GM21576 (cell line): ENCODE measurements at regions not wholly inside any gene's neighbourhood (a gene's known extent, or its start where the extent isn't known, plus 50 kb on each side); places are given as distances from the start of the nearest gene placed in this dataset.

Experiments used
- ATAC-seq: cut with Tn5 transposase; IDR thresholded peaks from one replicate; pipeline ENCODE4 v1.9.1; 2021; ENCODE audit warnings: mild to moderate bottlenecking, moderate library complexity; ENCODE audit not compliant: unreplicated experiment

DNA sequence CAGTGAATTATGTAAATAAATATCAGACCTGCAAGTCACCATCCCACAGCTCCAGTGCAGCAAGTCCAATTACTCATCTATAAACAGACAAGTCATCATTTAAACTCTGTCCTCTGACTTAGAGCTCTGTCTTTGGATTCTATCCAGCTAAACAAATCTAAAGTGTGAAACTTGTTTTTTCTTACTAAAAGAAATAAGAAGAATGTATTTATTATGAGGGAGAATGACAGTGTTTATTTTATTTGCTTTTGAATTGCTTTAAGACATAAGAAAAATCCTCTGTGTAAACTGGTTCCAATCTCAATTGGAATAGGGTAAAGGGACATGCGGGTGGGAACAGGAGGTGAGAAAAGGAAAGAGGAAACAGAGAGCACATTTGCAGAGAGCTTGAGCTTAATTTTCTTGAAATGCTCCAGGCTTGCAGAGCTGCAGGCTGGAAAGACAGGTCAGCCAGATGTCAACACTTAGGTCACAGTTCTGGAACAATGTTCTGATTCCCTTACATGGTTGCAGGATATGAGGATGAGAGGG is 355.8 kb downstream of the MEIS1 start:
- ATAC-seq: no peak

DNA sequence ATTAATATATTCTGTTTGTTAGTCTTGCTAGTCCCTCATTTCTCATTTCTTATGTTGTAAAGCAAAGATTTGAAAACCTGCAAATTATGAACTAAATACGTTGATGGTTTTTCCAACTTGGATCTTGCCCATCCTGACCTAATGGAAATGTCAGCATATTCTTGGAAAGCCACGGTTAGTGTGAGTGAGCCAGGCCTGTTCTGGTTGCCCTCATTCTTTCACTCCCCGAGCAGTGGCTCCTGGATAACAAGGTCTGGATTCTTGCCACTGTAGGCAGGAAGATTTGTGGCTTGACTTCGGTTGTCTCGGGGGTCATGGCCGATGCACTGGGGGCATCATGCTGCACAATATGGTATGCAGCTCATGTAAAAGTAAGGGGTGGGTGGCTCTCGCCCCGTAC is 359.1 kb downstream of the MEIS1 start:
- ATAC-seq: no peak

DNA sequence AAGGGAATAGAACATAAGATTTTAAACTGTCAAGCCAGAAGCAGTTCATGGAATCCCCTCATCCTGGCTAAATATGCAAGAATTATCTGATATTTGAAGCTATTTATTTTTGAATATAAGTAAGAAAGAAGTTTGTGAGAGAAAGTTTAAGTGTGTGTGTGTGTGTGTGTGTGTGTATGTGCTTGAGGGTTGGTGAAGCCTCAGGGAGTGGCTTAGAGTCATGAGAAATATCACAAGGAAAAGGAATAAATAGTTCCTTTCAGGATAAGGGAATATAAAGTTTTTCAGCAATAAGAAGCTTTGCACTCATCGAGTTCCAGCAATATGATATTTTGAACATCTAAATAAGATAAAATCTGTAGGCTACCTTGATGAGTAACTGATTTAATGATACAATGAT is 359.6 kb downstream of the MEIS1 start:
- ATAC-seq: no peak

DNA sequence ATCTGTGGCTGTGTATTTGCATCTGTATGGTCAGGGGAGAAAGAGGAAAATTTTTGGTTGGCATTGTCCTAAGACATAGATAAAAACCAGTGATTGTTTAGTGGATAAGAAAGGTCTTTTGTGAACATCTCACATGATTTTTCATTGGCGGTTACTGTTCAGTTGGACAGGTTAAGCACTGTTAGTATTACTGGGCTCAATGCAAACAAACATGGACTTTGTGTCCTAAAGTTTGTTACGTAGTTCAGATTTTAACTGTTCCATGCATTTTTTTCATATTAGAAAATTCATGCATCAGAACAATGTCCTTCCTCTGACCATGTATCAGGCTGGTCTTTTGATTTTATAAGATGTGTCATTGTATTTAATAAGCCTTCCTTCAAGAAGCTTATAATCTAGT is 368.0 kb downstream of the MEIS1 start:
- ATAC-seq: no peak

DNA sequence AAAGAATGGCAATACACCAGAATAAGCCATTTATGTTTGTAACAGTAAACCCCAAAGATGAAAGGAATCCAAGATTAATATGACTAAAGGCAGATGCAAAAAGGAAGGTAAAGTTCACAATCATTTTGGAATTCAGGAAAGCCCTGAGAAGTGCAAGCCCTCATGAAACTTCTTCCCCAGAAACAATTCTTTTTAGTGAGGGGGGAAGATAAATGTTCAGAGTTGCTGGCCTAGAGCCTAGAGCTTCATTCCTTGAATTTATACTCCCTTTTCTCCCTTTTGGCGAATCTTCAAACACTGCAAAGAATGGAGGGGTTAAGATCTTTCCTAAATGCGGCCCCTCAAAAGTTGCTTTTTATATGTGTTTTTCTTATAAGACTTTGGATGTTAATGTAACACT is 368.8 kb downstream of the MEIS1 start:
- no peak for ATAC-seq

DNA sequence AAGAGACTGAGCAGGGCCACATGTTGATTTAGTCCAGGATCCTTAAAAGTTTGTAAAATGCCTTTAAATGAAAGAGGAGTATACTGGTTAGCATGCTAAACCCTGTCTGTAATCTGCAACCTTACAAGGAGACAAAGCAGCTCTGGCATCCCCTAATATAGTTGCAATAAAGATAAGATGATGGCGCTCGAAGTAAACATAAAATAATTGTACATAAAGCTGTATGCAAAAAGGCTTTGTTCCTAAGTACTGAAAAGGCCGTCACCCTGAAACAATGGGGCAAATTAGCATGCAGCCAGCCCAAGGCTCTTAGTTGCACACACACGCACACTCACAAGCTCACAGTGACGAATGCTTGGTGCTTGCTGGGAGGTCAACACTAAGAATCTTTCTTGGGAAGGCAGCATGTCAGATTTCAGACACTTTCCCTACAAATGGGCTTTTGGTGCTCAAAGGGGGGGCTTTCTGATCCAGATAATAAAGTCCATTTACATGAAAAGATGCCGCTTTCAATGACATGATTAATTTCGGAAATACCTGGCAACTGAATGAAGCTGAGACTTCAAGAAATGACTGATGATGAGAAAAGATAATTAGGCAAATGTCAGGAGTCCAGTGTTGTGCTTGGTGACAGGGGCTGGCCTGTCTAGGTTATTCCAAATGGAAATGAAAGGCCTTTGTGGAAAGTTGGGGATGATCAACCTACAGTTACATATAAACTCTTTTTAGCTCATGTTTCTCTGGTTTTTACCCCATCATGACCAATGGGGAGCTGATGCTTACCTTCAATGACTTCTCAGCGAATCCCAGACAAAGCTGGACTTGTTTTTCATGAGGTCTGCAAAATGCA is 370.3 kb downstream of the MEIS1 start:
- no peak for ATAC-seq

DNA sequence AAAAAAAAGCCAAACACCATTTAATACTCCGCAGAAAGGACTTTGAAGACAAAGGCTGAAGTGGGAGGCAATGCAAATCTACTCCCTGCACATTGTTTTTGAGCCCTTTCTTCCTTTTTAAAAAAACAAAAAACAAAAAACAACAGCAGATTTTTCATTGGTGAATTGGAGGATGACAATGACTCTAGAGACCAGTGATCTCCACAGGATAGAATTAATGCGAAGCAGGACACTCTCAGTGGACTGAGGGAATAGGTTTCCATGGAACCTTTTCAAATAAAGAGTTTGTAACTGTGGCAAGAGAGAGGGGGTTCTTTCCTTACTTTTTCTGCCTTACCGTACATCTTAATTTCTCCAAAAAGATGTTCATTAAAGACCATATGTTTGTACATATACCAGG is 371.0 kb downstream of the MEIS1 start:
- ATAC-seq: no peak

DNA sequence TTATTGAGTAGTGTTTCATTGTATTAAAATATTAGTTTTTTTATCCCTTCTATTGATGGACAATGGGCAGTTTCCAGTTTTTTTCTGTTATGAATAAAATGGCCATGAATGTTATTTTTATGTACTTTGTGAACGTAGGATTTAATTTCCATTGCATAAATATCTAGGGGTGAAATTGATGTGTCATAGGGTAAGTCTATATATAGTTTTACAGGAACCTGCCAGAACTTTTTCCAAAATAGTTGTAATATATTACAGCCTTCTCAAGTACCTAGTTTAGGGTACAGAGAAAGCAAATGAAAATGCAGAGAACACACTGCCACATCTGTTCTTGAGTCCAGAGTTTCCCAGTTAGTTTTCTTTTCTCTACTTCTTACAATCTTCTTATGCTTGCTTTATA is 378.6 kb downstream of the MEIS1 start:
- no peak for ATAC-seq

DNA sequence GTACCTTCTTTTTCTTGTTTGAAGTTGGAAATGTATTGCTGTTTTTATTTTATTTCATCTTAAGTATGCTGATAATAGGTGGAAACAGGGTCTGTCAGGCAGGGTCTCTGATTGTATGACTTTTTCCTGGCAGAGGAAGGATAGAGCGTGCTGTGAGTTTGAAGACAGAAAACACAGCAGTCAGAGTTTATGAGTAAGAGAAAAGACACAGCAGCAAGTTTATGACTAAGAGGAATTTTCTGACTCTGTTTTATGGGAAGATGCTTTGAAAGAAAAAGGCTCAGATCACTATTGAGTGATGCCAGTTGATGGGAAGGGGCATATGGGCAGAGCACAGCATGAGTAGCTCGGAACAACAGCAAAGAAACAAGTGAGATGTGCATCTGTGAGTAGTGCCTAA is 379.1 kb downstream of the MEIS1 start:
- ATAC-seq: no peak

DNA sequence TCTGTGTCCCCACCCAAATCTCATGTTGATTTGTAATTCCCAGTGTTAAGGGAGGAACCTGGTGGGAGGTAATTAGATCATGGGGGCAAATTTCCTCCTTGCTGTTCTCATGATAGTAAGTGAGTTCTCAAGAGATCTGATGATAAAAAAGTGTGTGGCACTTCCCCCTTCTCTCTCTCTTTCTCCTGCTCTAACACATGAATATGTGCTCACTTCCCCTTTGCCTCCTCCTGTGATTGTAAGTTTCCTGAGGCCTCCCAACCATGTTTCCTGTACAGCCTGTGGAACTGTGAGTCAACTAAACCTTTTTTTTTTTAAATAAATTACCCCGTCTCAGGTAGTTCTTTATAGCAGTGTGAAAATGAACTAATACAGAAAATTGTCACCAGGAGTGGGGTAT is 380.0 kb downstream of the MEIS1 start:
- no peak for ATAC-seq

DNA sequence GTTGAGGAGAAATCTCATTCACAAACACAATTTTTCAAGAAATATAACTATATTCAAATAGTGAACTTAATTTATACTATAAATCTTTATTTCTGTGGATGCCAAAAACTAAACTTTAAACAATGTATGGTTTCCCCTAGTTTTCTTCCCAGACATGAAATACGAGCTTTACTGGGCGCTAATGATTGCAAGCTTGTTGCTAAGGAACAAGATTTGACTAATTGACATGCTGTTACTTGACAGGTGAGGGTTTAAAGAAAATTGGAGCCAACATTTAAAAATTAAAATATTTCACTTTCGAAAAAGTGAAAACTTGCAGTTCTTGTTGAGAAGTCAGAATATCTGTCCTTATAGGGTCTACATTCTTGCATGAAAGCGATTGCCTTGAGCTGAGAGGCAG is 381.0 kb downstream of the MEIS1 start:
- ATAC-seq: no peak

DNA sequence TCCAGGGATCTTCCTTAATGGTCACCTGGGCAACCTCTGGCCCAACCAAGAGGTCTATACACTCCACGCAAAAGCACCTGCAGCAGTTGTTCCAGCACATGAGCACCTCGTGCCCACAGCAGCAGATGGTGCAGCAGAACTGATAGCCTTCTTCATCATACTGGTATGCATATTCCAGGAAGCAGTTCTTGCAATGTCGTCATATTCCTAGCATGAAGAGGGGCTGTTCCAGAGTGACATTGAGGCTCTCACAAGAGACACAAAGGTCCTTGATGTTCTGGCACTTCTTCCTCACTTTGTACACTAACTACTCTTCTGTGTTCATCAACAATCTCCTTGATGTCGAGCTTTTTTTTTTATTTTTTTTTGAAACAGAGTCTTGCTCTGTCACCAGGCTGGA is 386.2 kb downstream of the MEIS1 start:
- no peak for ATAC-seq

DNA sequence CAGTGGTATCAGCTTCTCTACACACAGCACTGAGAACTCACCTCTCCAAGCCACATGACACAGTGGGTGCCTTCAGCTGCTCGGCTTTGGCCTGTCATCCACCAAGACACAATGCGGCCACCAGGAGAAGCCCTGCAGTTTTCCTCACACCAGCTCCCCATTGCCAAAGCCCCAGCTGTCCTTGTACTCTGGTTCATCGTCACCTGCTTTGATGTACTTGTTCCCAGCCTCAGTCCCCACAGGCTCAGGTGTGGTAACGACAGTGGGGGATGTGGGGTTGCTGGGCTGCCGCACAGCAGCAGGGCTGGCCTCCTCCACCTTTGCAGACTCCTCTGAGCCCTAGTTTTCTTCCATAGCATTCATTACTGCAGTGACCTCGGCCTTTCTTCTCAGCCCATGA is 387.3 kb downstream of the MEIS1 start:
- no peak for ATAC-seq

DNA sequence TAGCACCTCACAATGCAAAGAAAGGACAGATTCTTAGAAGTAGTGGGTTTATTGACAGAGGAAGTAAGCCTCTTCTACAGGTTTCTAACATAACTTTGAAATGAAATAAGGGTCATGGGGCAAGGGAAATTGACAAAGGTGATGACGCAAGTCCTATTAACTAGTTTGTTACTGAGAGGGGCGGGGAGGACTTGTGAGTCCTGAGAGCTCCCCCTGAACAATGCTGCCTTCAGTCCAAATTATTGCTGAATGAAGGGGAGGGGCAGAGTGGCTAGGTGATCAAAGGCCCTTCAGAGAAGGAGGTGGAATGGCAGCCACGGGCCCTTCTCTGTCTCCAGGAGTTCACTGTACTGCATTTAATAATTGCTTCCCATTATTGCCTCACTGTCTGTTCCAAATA is 390.0 kb downstream of the MEIS1 start:
- ATAC-seq: no peak

DNA sequence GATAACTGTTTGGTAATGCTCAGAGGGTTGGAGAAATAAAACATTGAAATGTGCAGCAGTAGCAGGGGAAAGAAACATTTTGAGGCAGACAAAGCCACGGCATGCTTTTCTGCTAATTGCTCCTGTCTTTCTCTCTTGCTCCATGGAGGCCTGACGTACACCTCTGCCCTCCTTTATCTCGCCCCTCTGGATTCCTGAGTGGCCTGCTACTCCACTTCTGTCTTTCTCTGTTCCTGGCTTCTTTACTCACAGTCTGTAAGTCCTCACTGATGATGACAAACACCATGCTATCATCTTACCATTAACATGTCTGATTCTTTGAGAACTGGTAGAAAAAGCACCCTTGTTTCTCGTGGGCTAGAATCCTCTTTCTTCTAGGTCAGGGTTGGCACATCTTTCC is 392.9 kb downstream of the MEIS1 start:
- no peak for ATAC-seq

DNA sequence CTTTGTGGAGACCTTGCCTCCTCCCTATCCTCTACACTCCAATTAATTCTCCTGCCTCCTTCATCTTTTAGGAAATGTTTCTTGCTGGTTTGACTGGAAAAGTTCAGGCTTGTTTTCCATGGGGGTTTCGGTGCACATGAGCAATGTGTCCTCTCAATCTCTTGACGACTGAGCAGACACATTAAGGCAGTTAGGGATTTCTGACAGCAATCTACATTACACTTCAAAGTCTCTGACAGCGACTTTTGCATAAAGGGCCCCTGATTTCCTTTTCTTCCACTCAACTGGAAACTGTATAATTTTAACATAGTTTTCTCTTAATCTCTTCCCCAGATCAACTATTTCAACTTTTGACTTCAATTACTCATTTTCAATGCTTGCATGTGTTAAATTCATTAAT is 394.0 kb downstream of the MEIS1 start:
- ATAC-seq: no peak

DNA sequence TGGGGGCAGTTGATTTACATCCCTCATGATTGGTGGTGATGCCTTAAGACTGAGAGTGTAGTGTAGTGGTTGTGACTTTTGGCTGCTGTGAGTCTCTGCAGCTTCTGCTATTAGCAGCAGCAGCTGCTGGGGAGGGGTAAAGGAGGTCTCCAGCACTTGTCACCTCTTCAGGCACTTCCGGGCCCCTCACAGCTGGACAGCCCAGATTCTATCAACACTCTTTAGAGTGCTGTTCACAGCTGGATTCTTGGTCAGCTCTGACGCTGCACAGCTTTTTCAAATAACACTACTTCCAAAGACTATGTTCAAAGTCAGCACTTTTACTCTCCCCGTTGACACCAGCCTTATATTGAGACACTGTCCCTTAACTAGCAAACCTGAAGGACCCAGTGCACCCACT is 396.0 kb downstream of the MEIS1 start:
- no peak for ATAC-seq

DNA sequence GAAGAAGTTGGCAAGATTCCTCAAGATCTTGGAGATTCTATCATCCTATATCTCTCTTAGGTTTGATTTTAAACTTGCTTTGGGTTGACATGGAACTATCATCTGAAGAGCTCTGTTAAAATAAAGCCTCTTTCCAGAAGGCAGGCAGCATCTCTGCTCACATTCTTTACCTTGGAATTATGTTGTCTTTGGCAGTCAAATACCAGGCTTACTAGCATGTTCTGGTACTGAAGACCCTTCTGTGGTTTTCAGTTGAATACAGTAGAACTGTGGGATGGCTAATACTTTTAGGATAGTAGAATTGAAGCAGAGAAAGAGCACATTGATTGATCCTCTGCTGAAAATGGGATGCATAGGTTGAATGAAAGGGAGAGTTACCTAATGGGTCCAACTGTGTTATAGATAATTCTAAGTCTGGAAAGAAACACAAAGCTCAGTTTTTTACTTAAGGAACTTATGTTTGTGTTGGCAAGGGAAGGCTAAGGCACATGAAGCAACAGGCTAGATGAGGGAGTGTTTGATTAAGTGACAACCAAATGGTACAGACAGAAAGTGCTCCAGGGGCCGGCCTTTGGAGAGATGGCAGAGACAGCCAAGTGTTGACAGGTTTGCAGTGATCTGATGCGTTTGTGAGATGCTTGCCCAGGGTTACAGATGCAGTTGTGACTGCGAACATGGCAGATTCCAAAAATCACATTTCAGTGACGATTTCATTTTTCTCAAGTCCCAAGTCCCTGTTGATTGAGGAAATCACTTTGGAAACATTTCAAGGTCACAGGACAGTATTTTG is 397.9 kb downstream of the MEIS1 start:
- no peak for ATAC-seq

DNA sequence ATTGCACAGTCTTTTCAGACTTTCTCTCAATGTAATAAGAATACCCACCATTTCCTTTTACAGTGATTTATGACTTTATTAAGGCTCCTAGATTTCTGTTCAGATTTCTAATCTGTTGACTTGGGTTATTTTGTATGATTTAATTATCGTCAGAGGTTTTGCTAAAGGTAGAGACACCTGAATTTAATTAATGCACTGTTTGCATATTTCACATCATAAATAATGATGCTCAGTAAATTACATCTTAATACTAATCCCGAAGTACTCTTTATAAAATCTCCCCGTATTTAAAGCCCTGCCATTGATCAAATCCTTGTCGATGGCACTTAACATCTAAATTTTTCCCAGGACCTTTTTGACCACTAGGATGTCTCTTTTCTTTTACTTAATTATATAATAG is 399.9 kb downstream of the MEIS1 start:
- no peak for ATAC-seq

DNA sequence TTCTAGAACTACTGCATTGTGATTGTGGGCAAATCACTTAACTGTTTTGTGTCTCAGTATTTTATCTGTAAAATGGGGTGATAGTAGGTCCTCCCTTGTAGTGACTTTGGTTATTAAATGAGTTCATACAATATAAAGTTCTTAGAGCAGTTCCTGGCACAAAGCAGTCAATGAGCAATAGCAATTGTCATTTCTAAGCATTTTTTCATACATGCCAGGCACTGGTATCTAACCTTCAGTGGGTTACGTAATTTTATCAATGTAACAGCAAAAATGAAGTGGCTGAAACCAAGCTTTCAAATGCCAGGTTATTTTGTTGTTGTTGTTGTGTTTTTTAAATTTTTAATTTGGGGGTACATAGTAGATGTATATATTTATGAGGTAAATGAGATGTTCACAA is 401.9 kb downstream of the MEIS1 start:
- no peak for ATAC-seq

DNA sequence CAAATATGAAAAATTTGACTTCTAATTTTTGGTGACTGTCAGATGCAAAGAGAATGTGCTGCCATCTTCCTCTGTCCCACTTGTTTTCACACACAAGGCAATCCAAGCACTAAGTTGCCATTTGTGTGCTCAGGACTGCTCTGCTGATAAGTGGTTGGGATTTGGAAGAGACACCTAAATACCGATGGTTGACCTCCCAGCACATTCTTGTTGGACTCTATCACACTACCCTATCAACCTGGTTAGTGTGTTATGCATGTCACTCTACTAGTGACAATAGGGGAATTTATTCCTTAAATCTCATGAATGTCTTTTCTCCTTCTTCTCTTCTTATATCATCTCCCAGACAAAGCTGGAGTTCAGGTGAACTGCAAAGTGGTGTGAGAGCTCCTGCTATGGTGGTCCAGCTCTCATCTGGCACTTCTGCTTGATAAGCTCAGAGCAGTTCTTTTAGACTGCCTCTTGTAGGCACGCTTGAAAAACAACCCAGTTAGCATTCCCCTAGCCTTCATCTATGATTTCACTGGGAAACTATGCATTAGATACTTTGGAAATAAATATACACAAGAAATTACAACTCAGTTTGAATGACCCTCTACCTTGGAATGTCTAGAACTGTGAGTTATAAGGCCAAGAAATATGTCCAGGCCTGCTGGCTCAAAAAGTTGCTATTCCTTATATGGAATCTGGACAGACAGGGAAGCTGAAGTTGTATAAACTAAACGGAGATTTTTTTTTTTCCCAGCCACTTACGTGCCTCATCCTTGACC is 404.8 kb downstream of the MEIS1 start:
- no peak for ATAC-seq
